GM12878 (cell line): ENCODE measurements at regions not wholly inside any gene's neighbourhood (a gene's known extent, or its start where the extent isn't known, plus 50 kb on each side); places are given as distances from the start of the nearest gene placed in this dataset.

ENCODE experiments used
- RUNX3 ChIP-seq: IDR thresholded peaks from 2 replicates; pipeline ENCODE4 v1.6.1; 2012; ENCODE audit warnings: low read length, inconsistent platforms
- TCF3 ChIP-seq: IDR thresholded peaks from 2 replicates; pipeline ENCODE4 v1.6.1; 2012; ENCODE audit warnings: low read depth, mild to moderate bottlenecking, low read length, borderline replicate concordance; ENCODE audit not compliant: insufficient read depth

DNA sequence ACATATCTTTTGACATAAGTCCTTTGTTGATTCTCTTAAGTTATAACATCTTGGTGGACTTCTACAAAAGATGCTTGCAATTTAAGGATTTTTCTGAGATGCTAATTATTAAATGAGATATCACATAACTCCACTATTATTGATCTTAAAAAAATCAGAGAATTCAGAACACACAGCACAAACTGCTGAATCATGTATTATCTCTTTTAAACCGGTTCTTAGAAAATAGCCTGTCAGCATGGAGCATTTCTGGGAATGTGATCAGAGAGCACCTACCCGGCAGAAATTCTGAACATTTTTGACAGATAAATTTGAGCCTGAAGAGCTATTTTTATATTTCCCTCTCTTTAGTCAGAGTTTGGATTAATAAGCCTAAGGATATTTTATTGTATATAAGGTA is 50.2 kb upstream of the PCLO start:
- TF ChIP-seq TCF3 (no peak), RUNX3 (no peak)
